CD4-positive, alpha-beta T cell treated with Interferon alpha-2 for 1 hour (primary cell): ENCODE measurements at regions not wholly inside any gene's neighbourhood (a gene's known extent, or its start where the extent isn't known, plus 50 kb on each side); places are given as distances from the start of the nearest gene placed in this dataset.
"Not testable (repeated sequence)": the region's sequence is repeated elsewhere in the genome, so short reads cannot be mapped to it uniquely, and the experiment has no call there.

ENCODE experiments used
- DNase-seq, 2 donors: peaks; one replicate each; pipeline ENCODE4 v3.0.0-alpha.2; 2020 to 2022

DNA sequence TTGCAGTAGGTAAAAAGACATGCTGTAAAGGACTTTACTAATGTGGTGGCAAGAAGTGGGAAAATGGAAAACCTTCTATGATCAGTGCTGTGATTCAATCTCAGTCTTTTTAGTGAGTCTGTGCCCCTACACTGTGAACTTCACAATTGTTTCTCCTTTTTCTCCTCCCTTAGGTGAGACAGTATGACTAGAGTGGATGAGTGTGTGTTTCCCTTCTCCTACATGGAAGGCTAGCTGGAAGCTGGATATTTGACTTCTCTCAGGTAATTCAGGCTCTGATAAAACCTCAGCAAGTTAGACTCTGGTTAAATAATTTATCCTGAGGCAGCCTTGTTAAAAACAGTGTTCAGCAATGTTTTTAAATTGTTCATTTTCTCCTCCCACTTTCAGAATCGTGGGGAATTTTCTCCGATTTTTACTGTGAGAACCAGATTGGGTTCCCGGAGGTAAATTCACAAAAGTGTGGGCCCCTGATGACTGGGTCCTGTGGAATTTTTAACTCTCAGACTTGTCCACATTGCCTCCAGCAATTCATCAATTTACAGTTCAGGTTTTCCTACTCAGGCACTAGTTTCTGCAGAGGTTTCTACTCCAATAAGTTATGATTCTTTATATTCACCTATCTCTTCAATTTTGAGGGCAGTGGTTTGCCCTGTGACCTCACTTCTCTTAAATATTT lies 149.1 kb upstream of the PIK3R1 start:
- no peak for DNase-seq

DNA sequence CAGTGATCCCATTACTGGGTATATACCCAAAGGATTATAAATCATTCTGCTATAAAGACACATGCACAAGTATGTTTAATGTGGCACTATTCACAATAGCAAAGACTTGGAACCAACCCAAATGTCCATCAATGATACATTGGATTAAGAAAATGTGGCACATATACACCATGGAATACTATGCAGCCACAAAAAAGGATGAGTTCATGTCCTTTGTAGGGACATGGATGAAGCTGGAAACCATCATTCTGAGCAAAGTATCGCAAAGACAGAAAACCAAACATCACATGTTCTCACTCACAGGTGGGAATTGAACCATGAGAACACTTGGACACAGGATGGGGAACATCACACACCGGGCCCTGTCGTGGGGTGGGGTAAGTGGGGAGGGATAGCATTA lies 150.2 kb upstream of the PIK3R1 start:
- not testable (repeated sequence) for DNase-seq

DNA sequence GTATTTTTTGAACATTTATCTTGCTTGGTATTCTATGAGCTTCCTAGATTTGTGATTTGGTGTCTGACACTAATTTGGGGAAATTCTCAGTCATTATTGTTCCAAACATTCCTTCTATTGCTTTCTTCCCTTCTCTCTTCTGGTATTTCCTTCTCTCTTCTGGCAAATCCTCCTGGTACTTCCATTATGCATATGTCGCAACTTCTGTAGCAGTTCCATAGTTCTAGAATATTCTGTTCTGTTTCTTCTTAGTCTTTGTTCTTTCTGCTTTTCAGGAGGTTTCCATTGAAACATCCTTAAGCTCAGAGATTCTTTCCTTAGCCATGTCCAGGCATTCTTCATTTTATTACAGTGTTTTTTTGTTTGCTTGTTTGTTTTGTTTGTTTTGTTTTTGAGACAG lies 155.2 kb upstream of the PIK3R1 start:
- no peak for DNase-seq

DNA sequence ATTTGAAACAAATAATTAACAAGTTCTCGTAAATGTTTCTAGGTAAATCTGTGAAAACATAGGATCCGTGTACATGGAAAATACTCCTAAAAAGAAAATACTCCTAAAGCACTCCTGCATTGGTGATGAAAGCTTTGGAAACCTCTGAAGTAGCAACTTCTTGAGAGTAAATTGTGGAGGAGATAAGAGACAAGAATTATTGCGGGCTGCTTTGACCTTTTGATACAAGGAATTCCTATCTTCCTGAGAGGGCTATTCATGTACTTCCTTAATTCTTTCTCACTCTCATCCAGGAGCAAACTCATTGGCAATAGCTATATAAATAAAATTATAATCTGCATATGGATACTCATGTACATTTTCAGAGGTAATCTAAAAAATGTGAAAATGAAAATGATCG lies 158.4 kb upstream of the PIK3R1 start:
- no peak for DNase-seq

DNA sequence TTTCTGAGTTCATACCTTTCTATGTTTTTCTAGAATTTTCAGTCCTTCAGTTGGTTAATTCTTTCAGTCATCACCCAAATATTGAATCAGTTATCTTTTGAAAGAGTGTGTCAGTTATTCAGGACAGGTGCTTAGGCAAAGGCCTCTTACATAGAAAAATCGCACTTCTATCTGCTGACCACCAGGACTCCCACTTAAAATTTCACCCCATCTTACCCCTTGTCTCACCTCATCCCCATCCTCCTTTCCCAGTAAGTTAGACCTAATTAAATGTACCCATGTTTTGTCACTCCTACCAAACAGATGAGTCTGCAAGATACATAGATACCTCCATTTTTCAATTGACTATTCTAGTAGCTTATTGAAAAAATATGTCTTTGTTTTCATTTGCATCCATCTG lies 159.9 kb upstream of the PIK3R1 start:
- no peak for DNase-seq

DNA sequence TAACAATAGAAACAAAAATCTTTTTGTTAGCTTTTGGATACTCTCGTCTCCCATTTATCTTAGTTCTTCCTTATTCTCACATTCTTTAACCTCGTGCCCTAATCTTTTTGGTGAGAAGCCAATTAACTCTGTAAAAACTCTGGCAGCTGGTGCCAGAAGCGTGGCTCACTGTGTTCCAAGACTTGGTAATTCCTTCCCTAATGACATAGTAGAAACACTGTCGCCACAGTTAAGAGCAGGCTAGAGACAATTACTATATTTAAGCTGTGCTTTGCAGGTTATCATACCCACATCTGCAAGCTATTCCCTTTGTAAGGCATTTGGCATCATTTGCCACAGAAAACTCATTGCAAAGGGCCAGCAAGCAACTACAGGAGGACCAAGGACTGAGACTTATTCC lies 160.9 kb upstream of the PIK3R1 start:
- DNase-seq, result no peak

DNA sequence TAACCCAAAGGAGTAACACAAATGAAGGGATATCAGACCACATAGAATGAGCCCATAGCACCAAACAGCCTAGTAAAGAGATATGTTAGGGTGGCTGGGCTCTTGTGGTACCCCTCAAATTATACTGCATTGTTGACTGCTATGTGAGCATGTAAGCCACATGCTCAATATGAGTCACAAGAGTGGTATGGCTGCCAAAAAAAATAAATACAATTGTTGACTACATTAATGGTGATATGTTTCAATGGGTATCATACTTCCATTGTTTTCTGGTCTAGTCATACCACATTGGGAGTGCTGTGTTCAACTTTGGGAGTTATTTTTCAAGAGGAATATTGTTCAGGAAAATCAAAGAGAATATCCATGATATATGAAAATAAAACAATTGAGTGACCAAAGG lies 162.4 kb upstream of the PIK3R1 start:
- DNase-seq, result no peak

DNA sequence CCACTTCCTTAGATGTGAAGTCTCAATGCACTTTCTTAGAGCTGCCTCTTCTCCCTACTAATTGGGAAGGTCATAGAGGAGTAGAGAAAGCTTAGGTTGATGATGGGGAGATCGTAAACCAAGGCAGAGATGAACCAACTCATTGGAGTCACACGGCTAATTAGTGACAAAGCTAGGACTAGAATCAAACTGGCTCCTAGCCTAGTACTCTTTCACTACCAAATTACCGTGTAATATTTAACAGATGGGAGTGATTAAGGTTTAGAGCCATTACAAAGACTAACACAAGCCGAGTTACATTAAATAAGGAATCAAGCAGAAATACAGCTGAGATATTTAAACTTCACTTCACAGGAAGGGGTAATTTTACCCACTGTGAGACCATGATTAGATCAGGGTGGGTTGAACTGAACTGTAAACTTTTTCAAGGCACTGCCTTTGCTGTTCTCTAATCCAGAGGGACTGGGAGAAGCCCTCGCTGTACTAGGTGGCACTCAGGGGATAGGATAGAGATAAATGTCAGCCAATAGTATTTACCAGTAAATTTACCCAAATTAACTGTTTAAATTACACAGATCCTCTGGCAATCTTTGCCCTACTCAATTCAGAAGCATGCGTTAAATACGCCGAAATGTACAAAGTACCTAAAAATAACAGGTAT lies 166.4 kb upstream of the PIK3R1 start:
- DNase-seq, result no peak

DNA sequence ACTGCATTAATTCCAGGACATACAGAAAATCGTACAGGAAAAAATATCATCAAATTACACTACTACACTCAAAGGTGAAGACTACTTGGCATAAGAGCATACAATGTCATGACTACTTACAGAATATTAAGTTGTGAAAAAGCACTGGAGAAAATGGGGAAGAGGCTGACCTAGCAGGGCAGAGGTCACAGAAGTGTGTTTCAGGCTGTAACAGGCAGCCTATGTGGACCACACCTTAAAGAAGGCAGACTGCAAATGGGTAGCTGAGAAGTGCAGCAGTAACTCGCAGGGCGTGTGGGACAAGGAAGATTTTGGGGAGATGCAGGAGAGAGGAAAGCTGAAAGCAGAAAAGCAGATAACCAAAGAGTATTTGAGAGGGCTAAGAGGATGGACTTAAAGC lies 167.0 kb upstream of the PIK3R1 start:
- DNase-seq, result no peak

DNA sequence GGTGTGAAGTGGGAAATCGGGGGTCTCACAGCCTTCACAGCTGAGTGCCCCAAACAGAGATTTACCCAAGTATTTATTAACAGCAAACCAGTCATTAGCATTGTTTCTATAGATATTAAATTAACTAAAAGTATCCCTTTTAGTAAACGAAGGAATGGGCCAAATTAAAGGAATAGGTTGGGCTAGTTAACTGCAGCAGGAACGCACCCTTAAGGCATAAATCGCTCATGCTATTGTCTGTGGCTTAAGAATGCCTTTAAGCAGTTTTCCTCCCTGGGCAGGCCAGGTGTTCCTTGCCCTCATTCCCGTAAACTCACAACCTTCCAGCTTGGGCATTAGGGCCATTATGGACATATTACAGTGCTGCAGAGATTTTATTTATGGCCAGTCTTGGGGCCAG lies 167.5 kb upstream of the PIK3R1 start:
- DNase-seq, result not testable (repeated sequence)

DNA sequence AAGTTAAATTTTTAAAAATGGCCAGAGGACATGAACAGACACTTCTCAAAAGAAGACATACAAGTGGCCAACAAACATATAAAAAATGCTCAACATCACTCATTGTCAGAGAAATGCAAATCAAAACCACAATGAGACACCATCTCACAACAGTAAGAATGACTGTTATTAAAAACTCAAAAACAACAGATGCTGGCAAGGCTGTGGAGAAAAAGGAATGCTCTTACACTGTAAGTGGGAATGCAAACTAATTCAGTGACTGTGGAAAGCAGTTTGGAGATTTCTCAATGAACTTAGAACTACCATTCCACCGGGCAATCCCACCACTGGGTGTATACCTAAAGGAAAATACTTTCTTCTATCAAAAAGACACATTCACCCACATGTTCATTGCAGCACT lies 168.5 kb upstream of the PIK3R1 start:
- DNase-seq, result no peak

DNA sequence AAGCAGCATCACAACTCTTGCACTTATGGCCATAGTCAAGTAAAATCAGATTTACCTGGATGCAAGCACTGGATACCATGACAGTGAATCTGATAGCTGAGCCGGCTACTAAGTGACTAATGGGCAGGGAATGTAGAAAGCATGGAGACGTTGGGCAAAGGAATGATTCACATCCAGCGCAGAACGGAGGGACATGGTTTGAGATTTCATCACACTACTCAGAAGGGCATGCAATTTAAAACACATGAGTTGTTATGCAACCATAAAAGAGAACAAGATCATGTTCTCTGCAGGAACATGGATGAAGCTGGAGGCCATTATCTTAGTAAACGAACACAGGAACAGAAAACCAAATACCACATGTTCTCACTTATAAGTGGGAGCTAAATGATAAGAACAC lies 169.1 kb upstream of the PIK3R1 start:
- peak in 1 of 2 donors; percentile 30 for DNase-seq

DNA sequence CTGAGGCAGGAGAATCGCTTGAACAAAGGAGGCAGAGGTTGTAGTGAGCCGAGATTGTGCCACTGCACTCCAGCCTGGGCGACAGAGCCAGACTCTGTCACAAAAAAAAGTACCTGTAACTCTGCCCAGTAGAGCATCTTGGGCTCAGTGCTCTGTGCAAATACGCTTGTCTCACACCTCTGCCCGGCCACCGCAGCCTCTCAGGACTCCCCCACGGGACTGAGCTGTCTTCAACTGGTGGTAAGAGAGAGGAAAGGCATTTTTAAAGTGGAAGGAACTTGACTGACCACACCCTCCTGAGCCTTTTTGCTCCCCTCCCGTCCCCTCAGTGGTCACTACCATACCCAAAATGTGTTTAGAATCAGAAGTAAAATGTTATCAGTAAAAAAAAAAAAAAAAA lies 174.3 kb upstream of the PIK3R1 start:
- peak in 1 of 2 donors; percentile 33 for DNase-seq

DNA sequence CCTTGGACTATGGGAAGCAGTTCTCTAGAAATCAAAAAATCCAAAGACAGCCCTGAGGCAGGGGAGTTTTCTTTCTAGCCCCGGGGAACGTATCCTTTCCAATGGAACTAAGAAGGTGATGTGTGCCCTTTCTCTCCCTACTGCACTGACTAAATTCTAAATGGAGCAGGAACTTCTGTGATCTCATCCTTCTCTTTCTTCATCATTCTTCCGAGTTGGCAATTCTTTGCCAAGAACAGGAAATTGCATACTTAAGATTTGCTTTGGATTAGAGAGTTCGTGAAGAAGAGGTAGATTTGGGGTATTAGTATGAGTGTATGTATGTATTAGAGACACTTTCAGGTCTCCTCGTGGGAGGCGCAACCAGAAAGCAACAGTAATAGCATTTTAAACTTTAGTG lies 178.0 kb upstream of the PIK3R1 start:
- DNase-seq, result no peak

DNA sequence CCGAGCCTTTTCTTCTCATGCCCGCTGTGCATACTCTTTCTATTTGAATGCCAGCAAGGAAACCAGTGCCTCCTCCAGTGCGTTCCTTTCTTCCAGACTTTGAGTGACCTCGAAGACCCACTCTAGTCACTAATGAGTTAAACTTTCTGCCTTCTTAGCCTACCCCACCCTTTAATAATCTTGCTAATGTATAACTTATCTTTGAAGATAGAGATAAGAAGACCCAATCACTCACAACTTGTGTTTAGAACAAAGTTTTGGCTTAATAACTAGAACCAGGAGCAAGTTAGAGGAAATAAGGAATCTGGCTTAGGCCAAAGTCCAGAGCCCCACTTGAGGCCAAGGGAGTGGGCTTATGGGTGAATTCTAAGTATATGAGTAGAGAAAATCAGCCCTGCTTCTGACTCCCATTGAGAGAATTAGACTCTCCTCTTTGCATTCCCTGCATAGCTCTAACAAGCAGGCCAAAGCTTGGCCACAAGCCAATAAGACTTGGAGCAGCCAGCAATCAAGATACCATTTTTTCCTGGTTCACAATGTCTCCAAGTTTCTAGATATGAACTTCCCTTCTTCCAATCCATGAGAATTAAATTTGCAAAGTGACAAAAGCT lies 181.5 kb upstream of the PIK3R1 start:
- no peak for DNase-seq

DNA sequence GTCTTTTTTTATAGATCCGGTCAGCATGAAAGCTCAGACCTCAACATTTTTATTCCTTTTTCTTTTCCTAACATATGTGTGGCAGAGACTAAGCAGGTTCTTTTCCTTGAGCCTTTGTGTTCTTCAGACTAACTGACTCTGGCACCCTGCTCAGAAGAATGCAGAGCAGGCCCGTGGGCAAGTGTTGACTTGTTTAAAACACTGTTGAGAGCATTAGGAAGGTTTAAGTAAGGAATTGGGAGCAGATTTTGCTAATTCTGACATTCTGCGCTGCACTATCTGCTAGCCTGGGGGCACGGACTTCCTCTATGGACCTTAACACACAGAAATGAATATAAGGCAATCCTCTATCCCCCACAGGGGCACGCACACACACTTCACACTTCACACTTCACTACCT lies 182.5 kb upstream of the PIK3R1 start:
- DNase-seq, result no peak

DNA sequence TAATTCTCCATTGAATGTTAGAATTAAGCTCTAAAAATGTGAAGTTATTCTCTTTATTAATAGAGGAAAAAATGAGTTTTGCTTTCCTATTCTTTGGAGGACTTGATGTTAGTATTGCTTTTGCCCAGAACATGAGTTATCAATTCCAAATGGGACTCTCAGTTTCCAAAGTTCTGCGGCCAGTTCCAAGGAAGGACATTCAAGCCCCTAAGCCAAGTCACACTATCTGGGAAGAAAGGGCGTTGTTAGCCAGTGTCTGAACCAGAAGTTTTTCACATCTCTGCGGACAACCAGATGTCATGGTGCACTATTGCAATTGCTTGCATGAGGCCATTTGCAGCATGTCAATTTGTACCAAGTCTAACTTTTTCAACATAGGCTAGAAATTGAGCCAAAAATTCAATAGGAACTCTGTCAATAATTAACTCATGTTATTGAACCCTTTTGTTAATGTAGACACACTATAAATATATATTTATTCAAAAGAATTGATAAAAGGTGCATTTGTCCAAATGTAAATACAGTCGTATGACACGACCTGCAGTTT lies 183.3 kb upstream of the PIK3R1 start:
- no peak for DNase-seq

DNA sequence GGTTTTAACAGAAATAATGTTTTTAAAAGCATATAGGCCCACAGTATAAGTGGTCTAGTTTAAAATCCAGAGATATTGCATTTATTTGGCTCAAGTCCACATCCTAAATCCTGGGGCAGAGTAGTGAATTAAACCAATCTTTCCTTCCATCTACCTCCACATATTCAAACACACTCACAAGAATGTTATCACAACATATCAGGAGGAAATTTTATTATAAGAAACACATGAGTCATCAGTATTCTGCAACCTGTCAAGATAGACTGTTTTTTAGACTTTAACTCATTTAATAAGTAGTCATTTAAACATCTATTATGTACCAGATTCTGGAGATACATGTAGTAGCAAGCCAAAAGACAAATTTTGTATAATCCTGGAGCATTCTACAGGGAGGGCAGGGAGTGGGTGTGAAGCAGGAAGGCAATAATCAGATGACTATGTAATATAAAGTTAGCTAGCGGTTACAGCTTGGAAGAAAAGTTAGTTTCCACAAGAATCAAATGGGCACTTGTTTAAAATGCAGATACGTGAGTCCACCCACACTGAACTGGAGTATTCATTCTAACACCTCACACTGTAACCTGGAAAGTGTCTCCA lies 187.3 kb upstream of the PIK3R1 start:
- DNase-seq, result no peak

DNA sequence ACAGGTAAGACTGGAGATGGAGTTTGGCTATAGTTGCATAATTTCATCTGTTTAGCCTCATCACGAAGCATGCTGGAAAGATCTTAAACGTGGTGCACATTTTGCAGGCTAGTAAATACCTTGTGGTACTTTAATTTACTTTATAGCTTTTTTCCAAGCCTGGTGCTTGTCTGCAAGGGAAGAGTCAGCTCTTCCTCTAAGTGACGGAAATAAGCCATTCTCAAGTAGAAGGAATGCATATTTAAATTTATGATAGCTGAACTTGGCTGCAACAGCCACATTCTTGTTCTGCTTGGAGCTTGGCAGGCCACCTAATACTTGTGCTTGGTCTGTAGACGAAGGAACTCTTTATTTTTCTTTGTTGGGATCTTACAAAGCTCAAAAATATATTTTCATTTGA lies 188.0 kb upstream of the PIK3R1 start:
- no peak for DNase-seq

DNA sequence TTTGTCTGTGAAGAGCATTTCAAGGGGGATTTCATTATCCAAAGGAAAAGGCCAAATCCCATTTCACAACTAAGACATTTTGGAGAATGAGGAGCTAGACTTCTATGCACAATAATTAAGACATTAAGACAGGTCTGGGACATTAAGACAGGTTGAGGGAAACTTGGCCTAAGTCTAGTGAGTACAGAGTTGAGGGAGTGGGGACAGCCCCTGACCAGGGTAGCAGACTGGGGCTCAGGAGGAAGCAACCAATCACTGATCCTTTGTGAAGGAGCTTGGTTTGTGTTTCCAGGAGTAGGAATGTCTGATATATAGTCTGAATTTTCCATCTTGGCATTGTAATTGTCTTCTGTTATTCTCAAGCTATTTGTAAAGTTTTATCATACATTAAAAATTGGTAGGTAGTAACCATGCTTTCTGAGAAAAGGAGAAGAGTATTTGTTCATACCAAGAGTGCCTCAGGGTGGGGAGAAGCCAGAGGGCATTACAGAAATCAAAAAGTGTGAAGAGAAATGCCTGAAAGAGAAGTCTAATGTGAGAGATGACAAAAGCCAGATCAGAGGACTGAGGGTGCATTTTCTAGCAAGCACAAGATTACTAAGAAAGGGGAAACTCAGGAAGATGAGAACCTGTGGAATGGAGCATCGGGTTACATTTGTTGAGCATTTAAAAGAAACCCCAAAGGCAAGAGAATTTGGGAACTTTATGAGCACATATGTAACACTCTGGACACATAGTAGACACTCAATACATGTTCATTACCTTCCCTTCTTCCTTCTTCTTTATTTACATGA lies 189.3 kb upstream of the PIK3R1 start:
- no peak for DNase-seq

DNA sequence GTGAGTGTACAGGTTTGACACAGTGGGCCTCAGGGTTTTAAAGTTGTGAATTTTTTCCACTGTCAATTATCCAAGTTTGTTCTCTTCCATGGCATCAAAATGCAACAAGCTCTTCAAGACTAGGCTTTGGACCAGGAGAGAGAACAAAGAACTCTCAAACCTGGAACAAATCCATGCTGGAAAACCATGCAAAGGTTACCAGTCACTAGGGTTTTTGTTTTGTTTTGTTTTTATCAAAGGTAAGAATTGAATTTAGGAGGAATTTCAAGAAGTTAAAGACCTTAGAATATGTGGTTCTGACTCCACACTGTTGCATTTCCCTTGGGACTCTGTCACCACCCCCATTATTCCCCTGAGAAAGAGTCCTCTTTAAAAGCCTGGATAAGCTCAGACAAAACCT lies 191.1 kb upstream of the PIK3R1 start:
- no peak for DNase-seq

DNA sequence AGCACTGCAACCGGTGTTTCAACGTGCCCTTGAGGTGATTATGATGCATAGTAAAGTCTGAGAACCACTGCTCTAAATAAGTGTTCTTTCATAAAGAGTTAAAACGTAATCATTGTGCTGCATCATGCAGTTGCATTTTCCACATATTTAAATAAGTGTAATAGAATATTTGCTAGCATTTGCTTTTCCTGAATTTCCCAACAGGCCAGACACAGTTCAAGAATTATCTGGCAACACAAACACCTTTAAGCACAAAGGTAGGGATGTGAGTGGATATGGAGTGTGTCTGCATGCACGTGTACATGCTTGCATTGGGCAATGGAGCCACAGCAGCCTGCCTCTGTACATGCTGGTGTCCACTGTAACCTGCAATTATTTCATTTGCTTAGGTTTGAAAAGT lies 193.6 kb upstream of the PIK3R1 start:
- no peak for DNase-seq

DNA sequence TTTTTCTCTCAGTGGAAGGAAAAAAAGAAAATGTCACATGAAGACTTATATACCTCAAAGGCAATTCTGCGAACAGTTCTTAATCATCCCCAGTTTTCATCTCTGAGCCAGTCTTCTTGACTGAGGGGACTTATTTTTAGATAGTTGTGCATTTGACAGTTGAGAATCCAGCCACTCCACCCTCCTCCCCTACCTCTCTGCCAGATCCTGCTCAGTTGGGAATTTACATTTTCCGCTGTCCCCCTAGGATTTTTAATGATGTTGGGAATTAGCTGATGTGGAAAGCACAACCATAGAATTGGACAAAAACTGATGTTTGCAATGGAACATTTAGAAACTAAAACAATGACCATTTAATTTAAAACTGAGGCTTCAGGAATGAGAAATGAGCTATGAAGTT lies 194.3 kb upstream of the PIK3R1 start:
- DNase-seq, result no peak
